ENCODE measurements at regions not wholly inside any gene's neighbourhood (a gene's known extent, or its start where the extent isn't known, plus 50 kb on each side); places are given as distances from the start of the nearest gene placed in this dataset.

GRCh38 chr7:116447966-116448839, 51.3 kb upstream of the CAV2 start:
- DNase-seq (ENCODE audit: low read depth): no peak

GRCh38 chr7:116449441-116449840, 50.1 kb upstream of the CAV2 start:
- DNase-seq (ENCODE audit: low read depth): no peak
